Non-pigmented ciliary epithelial cell (primary cell): ENCODE measurements at regions not wholly inside any gene's neighbourhood (a gene's known extent, or its start where the extent isn't known, plus 50 kb on each side); places are given as distances from the start of the nearest gene placed in this dataset.

Experiments used
- DNase-seq: peaks from one replicate; pipeline ENCODE4 v3.0.0-alpha.2; 2010; ENCODE audit warnings: low read depth

- no peak for DNase-seq
Observed at GRCh38 chr20:57080796-57081195, 185.6 kb downstream of the BMP7 start.

DNA sequence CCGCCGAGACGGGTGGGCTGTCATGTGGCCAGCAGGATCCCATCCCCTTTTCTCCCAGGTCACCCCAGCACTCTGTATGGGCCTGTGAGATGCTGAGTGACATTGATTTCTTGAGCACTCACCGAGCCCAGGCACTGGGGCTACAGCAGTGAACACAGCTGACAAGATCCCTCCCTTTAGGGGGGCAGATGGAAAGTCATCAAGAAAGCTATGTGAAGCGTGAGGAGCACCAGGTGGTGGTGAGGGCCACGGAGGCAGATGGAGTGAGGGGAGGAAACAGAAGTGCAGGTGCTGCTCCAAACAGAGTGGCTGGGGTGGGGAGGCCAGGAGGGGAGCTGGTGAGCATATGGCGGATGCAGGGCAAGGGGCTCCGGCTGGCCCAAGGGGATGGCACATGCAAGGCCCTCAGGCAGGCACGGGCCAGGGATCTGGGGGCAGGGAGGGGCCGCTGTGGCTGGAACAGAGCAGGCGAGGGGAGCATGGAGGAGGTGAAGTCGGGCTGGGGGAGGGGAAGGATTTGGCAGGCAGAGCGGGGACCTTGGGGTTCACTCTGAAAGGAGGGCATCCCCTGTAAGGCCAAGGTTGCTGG lies 184.0 kb downstream of the BMP7 start:
- no peak for DNase-seq

DNA sequence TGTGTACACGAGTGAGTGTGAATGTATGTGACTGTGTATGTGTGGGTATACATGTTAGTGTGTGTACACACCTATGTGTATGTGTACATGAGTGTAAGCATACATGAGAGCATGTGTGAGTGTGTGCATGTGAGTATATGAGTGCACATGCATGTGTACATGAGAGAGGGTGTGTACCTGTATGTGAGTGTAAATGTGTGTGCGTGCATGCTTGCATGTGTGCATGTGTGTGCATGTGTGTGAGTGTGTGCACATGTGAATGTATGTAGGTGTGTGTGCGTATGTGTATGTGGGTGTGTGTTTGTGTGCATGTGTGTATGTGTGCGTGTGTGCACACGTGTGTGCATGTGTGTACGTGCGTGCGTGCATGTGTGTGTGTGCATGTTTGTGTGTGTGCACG lies 183.4 kb downstream of the BMP7 start:
- no peak for DNase-seq

DNA sequence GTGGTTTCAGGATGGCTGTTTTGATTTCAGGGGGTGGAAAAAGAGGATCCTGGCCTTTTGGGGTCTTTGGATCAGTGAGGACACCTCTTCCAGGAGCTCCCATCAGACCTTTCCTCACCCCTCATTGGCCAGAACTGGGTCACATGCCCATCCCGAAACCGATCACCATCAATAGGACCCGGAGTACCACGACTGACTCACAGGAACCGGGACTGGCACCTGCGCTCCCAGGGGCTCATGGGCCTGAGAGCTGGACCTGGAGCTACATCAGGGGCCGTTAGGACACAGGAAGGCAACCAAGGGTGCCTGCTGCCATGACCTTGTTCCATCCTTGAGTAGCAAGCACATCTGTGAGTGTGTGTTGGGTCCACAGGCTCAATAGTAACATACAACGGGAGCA lies 180.4 kb downstream of the BMP7 start:
- no peak for DNase-seq

GRCh38 chr20:57087102-57087501 lies 179.3 kb downstream of the BMP7 start:
- DNase-seq, result no peak

DNA sequence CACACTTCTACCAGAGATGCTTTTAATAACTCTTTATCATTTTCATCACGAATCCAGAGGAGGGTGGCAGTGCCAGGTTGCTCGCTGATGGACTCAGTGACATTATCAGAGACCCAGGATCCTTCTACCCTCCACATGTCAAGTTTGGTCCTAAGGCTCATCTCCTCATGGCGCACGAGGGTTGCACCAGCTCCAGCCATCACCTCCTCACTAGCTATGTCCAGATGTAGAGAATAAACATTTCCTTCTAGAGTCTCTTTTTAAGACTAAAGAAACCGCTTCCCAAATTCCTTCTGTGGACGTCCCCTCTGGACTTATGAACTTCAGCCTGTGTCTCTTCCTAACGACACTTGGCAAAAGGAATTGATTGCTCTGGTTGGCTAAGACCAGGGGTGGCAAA lies 178.7 kb downstream of the BMP7 start:
- no peak for DNase-seq

DNA sequence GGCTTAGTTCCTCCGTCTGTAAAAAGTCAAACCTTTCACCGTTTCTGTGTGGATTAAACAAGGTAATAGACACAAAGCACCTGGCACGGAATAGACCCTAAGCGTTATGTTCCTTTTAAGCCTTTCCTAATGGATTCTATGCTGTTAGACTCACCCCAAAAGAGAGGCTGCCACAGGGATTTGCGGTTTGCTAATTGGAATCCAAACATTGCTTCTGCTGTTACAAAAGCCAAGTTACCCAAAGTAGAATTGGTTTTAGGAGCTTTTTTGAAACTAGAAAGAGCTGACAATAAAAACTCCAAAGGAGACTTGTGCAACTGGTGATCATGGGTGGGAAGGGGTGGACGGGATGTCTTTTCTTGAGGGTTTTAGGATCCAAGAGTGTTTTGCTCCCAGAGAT lies 178.0 kb downstream of the BMP7 start:
- DNase-seq, result no peak

- no peak for DNase-seq
Observed at GRCh38 chr20:57089699-57090144, 176.7 kb downstream of the BMP7 start.

DNA sequence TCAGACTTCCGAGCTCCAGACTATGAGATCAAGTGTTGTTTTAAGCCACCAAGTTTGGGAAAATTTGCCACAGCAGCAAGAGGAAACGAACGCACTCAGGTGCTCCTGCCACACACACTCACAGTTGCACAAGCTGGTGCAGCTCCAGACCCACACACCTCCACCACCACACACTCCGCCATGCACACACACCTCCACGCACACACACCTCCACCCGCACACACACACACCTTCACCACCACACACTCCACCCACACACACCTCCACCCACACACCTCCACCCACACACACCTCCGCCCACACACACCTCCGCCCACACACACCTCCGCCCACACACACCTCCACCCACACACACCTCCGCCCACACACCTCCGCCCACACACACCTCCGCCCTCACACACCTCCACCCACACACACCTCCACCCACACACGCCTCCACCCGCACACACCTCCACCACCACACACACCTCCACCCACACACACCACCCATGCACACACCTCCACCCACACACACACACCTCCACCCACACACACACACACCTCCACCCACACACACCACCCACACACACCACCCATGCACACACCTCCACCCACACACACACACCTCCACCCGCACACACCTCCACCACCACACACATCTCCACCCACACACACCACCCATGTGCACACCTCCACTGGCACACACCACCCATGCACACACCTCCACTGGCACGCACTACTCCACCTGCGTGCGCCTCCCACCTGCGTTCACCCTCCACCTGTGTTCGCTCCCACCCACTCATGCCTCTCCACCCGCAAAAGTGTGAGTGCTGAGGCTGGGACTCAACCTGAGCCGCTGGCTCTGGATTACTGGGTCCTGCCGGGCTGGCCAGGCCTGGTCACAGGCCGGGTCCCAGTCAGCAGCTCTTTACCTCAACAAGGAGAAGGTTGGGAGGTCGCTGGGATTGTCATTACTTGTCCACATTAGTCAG lies 175.6 kb downstream of the BMP7 start:
- DNase-seq, result no peak

- no peak for DNase-seq
Observed at GRCh38 chr20:57091748-57092111, 174.7 kb downstream of the BMP7 start.

- DNase-seq, result no peak
Observed at GRCh38 chr20:57092112-57092899, 174.1 kb downstream of the BMP7 start.

DNA sequence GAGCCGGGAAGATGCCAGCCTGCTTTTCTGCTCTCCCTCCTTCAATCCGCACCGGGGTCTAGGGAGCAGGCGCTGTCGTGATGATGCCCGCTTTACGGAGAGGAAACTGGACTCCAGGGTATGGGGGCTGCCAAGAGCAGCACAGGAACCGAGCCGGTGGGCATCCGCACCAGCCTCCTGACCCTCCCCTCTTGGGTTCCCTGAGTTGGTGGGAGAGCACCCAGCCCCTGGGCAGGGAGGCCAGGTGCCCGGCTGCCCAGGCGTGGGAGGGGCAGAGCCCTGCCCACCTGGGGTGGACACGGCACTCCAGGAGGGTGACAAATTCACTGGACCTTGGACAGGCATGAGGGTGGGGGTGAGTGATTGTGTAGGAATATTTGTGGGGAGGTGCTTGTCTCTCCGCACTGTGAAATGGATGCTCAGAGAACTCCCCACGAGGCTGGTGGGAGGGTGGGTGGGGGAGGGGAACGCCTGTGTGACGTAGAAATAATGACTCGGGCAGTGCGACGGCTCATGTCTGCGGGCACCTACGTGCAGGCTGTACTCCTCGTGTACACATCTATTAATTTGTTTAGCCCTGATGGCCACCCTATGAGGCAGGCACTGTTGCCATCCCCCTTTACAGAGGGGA lies 173.4 kb downstream of the BMP7 start:
- DNase-seq, result no peak

- no peak for DNase-seq
Observed at GRCh38 chr20:57093766-57094165, 172.7 kb downstream of the BMP7 start.

- no peak for DNase-seq
Observed at GRCh38 chr20:57094252-57094891, 172.1 kb downstream of the BMP7 start.

DNA sequence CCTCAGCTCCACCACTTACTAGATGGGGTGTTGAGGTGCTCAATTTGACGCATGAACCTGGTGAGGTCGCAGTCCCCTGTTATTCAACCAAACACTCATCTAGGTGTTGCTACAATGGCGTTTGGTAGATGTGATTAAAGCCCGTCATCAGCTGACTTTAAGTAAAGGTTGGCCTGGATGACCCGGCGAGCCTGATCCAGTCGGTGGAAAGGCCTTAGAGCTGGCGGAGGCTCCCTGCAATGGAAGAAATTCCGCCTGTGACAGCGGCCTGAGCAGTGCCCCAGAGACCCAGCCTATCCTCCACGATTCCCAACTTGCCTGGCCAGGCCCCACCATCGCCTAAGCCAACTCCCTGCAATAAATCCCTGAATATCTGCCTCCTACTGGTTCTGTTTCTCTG lies 171.4 kb downstream of the BMP7 start:
- no peak for DNase-seq

- no peak for DNase-seq
Observed at GRCh38 chr20:57095426-57095825, 171.0 kb downstream of the BMP7 start.

DNA sequence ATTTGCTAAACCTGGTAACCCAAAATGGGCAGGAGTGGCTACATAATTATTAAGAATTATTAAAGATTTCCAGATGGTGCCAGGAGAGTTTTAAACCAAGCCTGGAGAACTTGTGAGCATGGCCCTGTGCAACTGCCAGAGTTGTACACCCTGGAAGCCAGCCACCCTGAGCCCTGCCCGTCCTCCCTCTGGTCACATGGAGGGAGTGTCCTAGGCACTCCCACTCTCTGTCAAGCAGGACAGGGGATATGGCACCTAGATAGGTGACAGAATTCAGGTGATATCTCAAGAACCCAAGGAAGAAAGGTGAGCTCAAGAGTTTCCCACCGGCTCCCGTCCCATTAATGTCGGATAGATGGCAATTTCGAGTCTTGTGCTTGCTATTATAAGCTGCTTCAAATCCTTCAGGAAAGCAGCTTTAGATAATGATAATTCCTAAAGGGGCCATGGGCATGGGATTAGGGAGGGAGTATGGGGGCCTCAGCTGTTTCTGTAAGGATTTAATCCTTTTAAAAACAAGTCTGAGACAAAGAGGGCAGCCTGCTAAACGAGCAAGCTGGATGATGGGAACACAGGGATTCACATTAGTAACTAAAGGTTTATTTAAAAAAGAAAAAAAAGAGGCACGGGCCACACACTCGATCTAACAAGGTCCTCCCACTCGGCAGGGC lies 169.1 kb downstream of the BMP7 start:
- no peak for DNase-seq

DNA sequence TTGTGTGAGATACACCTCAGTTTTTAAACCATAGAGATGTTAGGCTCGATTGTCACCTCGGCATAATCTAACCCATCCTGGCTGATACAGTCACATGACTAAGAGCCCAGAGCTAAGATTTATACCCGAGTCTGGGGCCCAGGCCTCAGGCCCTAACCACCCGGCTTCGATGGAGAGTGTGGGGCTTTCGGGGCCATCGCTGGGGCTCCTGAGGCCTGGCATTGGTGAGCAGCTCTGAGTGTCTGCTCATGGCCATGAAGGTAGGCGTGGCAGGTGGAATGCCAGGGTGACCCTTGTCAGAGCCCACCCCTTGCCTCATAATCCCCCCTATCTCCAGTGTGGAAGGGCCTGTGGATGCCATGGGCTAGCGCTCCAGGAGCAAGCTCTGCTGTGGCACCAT lies 164.3 kb downstream of the BMP7 start:
- DNase-seq, result no peak

DNA sequence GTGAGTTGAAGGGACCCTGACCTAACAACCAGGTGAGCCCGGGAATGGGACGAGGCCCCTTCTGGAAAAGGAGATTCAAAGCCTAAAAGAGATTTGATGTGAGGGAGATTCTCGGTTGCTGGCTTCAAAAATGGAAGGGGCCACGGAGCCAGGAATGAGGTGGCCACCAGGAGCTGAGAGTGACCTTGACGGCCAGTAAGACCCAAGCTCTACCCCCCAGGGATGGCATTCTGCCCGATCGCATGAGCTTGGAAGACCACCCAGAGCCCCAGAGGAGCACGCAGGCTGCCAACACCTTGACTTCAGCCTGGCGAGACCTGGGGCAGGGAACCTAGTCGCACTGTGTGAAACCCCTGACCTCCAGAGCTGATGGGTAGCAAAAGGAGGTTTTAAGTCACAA lies 163.9 kb downstream of the BMP7 start:
- DNase-seq, result no peak

- no peak for DNase-seq
Observed at GRCh38 chr20:57103146-57103800, 163.2 kb downstream of the BMP7 start.

DNA sequence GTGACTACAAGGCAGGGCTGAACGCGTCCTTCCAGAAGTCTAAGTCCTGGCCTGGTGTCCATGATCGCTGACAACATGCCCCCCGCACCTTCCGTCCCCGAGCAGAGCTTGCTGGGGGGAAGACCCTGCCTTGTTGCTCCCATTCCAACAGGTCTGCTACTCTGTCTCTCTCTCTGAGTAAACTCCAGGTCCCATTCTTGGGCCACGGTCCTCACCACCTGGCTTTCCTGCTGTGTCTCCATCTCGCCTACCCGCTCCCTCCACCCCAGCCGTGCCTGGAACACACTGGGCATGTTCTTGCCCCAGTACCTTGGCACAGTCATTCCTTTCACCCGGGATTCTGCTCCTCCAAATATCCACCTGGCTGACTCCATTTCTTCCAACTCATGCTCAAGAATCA lies 162.3 kb downstream of the BMP7 start:
- no peak for DNase-seq
